Pancreas (tissue), 10 donors: ENCODE measurements at regions not wholly inside any gene's neighbourhood (a gene's known extent, or its start where the extent isn't known, plus 50 kb on each side); places are given as distances from the start of the nearest gene placed in this dataset.

Source experiments
- ATAC-seq, 4 donors: fragments of 200-7000 bp; cut with Tn5 transposase; one replicate each; pipeline versions ENCODE4 v1.8.0 to v1.9.1; 2020; ENCODE audit warnings: mild to moderate bottlenecking in 4 of 4, moderate library complexity in 4 of 4
- DNase-seq, 6 donors: peaks; one replicate each; pipeline ENCODE4 v3.0.0-alpha.2; 2020
- FAIRE-seq: peaks from 2 replicates; lab custom pipeline; 2012; peaks lifted over from hg19 to GRCh38; lab: Jason Lieb, UNC
- H3K27ac ChIP-seq, 4 donors: fragments of 200-600 bp; sonication (generic); 1 replicate in 3 of 4; 2 replicates in 1 of 4; pipeline versions ENCODE4 v1.5.0 to v1.8.0; 2020
- H3K27me3 ChIP-seq, 4 donors: fragments of 200-600 bp; one replicate each; pipeline ENCODE4 v1.8.0; 2021
- H3K36me3 ChIP-seq, 3 donors: fragments of 200-600 bp; sonication (generic) in 1 of 3; one replicate each; pipeline versions ENCODE4 v1.5.0 to v1.8.0; 2020 to 2021
- H3K4me1 ChIP-seq, 3 donors: fragments of 200-600 bp; one replicate each; pipeline ENCODE4 v1.8.0; 2021
- H3K4me3 ChIP-seq, 4 donors: fragments of 200-600 bp; sonication (generic) in 2 of 4; one replicate each; pipeline versions ENCODE4 v1.5.0 to v1.8.0; 2020 to 2021
- H3K9me3 ChIP-seq, 4 donors: fragments of 200-600 bp; one replicate each; pipeline ENCODE4 v1.8.0; 2021
- CTCF ChIP-seq, 4 donors: fragments of 200-600 bp; sonication (generic) in 3 of 4; IDR thresholded peaks; one replicate each; pipeline versions ENCODE4 v1.5.0 to v1.8.0; 2021; ENCODE audit warnings: antibody characterized with exemption in 4 of 4
- WGBS, 2 donors: extraction: QIAGEN DNeasy Blood & Tissue Kit; methylation state at CpG; one replicate each; pipeline ENCODE4 v1.1.7; 2013; 5-methylcytosine and 5-hydroxymethylcytosine counted together
- intact Hi-C, 3 donors: fragments of 100-400 bp; cut with DNase I; formaldehyde crosslinking; loops; one replicate each; pipeline versions ENCODE4 v1.11.1 to v1.14.2; 2022
- donor health status: healthy with polysubstance abuse.
- donor health status: DM: no; HTN: no; CAD: no; lungs with moderate emphysema.
- donor health status: DM: no; HTN: no; CAD: no.
- donor health status: control.
- donor health status: control.
- donor health status: Bipolar disorder and iron deficiency.
- donor health status: DM: yes; HTN: yes; CAD: no.
- donor health status: DM: no; HTN: no; CAD: no.
- donor health status: DM: no; HTN: no; CAD: no.
- donor health status: DM: yes; HTN: yes; CAD: no.

DNA sequence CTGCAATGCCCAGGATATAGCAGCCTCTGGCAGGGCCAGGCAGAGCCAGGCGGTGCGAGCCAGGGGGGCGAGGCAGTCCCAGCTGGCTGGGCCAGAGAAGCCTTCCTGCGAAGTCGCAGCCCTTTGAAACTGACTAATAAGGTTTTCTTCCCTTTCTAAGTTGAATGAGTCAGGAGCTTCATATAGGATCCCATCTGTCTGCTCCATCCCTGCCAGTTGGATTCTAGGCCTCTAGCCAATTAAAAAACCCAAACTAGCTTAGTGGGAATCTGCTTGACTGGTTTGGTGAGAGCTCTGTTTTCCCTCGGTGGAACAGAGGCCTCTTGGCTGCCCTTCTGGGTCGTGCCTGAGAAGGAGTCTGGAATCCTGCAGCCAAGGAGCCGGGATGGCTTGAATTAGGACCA lies 70.1 kb upstream of the RAPGEF1 start:
- Histone ChIP-seq H3K9me3 (no peaks in the 10 kb centered on the region), H3K36me3 (no peaks in the 10 kb centered on the region), H3K4me3 (no peak overlapping the region), H3K27ac (no peak overlapping the region), H3K4me1 (no peaks in the 10 kb centered on the region), H3K27me3 (no peaks in the 10 kb centered on the region)
- TF ChIP-seq CTCF (IDR thresholded peaks at IDR 0.05), result no peak
- FAIRE-seq (no peak), ATAC-seq (no peak), DNase-seq (no peak)
- 55 to 73% methylated on average over 8 of the region's 8 CpGs for WGBS, 2 donors
- intact Hi-C loops, result no loop called here

DNA sequence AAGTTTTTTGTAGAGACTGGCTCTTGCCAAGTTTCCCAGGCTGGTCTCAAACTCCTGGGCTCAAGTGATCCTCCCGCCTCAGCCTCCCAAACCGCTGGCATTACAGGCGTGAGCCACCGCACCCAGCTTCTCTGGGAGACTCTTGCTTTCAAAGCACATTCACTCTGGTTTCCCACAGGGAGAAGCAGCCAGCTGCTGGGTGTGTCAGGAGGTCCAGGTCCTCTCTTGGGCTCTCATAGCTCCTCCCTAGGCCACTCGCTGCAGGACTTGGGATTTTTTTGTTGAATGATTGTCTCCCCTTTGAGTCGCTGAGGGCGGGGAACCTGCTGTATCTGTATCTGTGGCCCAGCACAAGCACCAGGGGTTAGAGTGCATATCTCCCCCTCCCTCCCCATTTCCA lies 68.4 kb upstream of the RAPGEF1 start:
- no peaks in the 10 kb centered on the region for H3K36me3 ChIP-seq
- H3K9me3 ChIP-seq, result no peaks in the 10 kb centered on the region
- DNase-seq, result no peak
- no peaks in the 10 kb centered on the region for H3K4me1 ChIP-seq
- 67 to 77% methylated on average over 7 of the region's 7 CpGs for WGBS, 2 donors
- no peak for FAIRE-seq
- ATAC-seq, result no peak
- no peak overlapping the region for H3K4me3 ChIP-seq
- H3K27me3 ChIP-seq, result no peaks in the 10 kb centered on the region
- intact Hi-C loops, result no loop called here
- no peak overlapping the region for H3K27ac ChIP-seq
- TF ChIP-seq CTCF (IDR thresholded peaks at IDR 0.05), result no peak

DNA sequence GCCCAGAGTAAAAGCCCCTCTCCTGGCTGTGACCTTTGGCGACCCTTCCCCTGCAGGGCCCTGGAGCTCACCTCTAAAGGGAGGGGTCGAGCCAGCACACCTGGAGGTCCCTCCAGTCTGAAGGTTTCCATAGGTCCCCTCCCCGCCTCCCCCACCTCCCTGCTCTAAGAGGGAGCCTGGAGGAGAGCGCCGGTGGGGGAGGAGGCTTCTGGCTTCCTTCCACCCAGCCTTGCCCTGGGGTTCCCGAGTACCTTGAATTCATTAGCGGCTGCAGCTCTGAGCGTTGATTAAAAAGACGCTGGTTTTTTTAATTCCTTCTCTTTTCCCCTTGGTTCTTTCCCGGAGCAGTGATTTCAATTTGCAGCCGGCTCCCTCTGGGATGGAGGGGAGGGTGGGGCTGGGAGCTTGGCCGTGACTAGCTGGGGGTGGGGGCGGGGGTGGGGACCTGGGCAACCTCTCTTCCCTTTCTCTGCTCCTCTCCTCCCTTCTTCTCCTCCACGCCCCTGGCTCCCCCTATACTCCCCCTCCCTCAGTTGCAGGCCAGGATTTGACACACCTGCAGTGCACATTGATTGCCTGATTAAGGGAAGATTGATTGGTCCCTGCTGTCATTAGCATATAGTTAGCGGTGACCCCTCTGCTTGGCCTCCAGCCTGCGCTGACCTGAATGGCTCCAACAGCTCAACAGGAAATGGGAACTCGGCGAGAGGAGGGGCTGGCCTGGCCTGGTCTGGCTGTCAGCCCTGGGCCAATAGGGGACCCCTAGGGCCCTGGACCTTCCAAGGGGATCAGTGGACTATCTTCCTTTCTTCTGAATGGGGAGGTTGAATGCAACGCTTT lies 67.5 kb upstream of the RAPGEF1 start:
- no peak for ATAC-seq
- no peaks in the 10 kb centered on the region for H3K4me1 ChIP-seq
- 14 to 17% methylated on average over 19 of the region's 19 CpGs for WGBS, 2 donors
- H3K27me3 ChIP-seq, result no peaks in the 10 kb centered on the region
- intact Hi-C loops, result no loop called here
- no peaks in the 10 kb centered on the region for H3K9me3 ChIP-seq
- H3K4me3 ChIP-seq, result no peak overlapping the region
- no peak for DNase-seq
- no peak for FAIRE-seq
- no peak for TF ChIP-seq CTCF (IDR thresholded peaks at IDR 0.05)
- no peaks in the 10 kb centered on the region for H3K36me3 ChIP-seq
- H3K27ac ChIP-seq, result no peak overlapping the region

DNA sequence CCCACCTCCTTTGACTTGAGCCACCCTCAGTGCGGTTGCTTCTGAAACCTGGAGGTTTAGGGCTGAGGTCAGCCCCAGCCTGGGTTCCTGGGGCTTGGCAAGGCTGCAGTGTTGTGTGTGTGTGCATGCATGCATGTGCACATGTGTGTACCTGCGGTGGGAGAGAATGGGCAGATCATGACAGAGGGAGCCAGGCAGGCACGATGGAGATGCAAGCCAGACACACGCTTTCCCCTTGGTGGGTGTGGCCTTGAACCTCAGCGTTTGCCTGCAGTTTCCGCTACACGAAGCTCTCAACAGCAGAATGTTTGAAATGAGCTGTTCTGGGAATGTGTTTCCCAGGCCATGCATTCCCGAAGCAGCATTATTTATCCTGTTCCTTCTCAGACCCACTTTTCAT lies 65.9 kb upstream of the RAPGEF1 start:
- DNase-seq (no peak), FAIRE-seq (no peak), ATAC-seq (no peak)
- no peak overlapping the region for H3K27ac ChIP-seq
- H3K4me3 ChIP-seq, result no peak overlapping the region
- no peaks in the 10 kb centered on the region for H3K36me3 ChIP-seq
- 48 to 56% methylated on average over 8 of the region's 8 CpGs for WGBS, 2 donors
- intact Hi-C loops, result no loop called here
- TF ChIP-seq CTCF (IDR thresholded peaks at IDR 0.05), result no peak
- H3K27me3 ChIP-seq, result no peaks in the 10 kb centered on the region
- no peaks in the 10 kb centered on the region for H3K4me1 ChIP-seq
- H3K9me3 ChIP-seq, result no peaks in the 10 kb centered on the region

DNA sequence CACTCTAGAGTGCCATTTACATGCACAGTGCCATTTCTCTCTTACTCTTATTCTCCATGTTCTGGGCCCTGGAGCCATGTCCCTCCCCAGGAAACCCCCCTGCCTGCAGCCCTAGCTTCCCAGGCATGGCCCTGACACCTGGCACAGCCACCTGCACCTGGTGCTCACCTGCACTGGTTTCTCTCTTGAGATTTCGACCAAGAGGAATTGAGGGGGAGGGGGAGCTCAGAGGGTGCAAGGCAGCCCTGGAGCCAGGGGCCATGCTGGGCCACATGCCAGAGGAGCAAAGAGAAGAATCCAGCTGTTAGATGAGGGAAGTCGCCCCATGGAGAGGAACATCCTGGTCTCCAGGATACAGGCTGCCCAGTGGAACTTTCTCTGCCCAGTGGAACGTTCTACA lies 65.0 kb upstream of the RAPGEF1 start:
- DNase-seq, result no peak
- FAIRE-seq, result no peak
- Histone ChIP-seq H3K27ac (no peak overlapping the region), H3K27me3 (no peaks in the 10 kb centered on the region), H3K4me1 (no peaks in the 10 kb centered on the region), H3K9me3 (no peaks in the 10 kb centered on the region), H3K36me3 (no peaks in the 10 kb centered on the region), H3K4me3 (no peak overlapping the region)
- no peak for TF ChIP-seq CTCF (IDR thresholded peaks at IDR 0.05)
- intact Hi-C loops, result no loop called here
- WGBS, 2 donors, result 18 to 48% methylated on average over 3 of the region's 3 CpGs
- no peak for ATAC-seq
